GM13976 (cell line): ENCODE measurements at regions not wholly inside any gene's neighbourhood (a gene's known extent, or its start where the extent isn't known, plus 50 kb on each side); places are given as distances from the start of the nearest gene placed in this dataset.

Experiments
- DNase-seq: peaks from one replicate; pipeline ENCODE4 v3.0.0; 2012; ENCODE audit warnings: low spot score
- in situ Hi-C: fragments of 300-500 bp; cut with MboI; formaldehyde crosslinking; loops from one replicate; pipeline ENCODE4 v1.12.0; 2022; ENCODE audit warnings: low sequenced_read_pairs, mixed read lengths, inconsistent platforms; ENCODE audit not compliant: unreplicated experiment
- TF ChIP-seq, protein P1 (sequence below): IDR thresholded peaks from 2 replicates; pipeline ENCODE4 v1.5.1; 2012; ENCODE audit warnings: borderline replicate concordance, mild to moderate bottlenecking; ENCODE audit not compliant: insufficient read depth; ENCODE audit errors: extremely low read depth, missing control alignments, control extremely low read depth

DNA sequence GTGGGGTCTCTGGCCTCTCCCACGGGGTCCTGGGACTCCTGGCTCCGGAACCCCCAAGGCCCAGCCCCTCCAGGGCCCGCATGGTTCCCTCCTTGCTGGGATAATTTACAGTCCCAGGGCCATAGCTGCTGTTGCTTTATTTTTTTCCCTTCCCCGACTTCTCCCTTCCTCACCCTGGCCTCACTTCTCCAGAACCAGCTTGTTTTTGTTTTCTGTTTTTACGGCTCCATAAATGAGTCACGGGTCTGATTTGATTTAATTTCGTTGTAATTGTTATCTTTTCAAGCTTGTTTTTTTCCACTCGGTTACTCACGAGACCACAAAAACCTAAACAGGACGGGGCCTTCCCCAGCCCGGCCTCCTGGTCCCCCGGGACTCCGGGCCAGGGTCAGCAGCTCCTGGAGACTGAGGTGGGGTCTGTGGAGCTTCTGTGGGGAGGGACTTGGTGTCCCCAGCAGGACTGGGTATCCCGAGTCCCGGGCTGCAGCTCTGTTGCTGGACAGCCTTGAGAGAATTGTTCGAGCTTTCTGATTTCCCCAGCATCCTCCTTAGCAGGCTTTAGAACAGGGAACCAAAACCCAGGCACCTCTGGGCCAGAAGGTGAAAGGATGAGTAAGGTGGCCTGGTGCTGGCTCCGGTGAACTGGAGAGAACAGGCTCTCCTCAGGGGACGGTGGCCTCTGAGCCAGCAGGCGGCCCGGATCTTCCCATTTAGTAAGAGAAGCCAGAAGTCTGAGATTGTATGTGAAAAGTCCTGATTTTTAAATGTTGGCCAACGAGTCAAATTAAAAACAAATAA, 94.9 kb downstream of the CEBPB start:
- DNase-seq: peak; percentile 74
- TF ChIP-seq, protein P1, sequence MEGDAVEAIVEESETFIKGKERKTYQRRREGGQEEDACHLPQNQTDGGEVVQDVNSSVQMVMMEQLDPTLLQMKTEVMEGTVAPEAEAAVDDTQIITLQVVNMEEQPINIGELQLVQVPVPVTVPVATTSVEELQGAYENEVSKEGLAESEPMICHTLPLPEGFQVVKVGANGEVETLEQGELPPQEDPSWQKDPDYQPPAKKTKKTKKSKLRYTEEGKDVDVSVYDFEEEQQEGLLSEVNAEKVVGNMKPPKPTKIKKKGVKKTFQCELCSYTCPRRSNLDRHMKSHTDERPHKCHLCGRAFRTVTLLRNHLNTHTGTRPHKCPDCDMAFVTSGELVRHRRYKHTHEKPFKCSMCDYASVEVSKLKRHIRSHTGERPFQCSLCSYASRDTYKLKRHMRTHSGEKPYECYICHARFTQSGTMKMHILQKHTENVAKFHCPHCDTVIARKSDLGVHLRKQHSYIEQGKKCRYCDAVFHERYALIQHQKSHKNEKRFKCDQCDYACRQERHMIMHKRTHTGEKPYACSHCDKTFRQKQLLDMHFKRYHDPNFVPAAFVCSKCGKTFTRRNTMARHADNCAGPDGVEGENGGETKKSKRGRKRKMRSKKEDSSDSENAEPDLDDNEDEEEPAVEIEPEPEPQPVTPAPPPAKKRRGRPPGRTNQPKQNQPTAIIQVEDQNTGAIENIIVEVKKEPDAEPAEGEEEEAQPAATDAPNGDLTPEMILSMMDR: no peak
- in situ Hi-C loops: no loop called here

DNA sequence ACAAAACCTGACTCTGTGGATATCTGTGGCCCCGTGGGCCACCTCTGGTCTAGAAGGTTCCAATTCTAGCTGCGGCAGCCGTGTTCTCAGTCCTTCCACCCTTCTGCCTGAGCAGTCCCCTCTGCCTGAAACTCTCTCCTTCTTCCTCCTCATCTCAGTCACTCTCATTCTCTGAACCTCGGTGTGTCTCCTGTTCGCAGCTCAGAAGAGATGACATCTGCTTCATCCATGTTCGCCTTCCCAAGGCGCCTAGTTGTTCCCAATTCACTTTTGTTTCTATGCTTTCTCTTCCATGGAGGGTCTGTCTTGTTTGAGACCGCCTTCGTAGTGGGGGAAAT, 95.5 kb downstream of the CEBPB start:
- in situ Hi-C loops: no loop called here
- DNase-seq: peak; percentile 58
- TF ChIP-seq, protein P1: no peak

DNA sequence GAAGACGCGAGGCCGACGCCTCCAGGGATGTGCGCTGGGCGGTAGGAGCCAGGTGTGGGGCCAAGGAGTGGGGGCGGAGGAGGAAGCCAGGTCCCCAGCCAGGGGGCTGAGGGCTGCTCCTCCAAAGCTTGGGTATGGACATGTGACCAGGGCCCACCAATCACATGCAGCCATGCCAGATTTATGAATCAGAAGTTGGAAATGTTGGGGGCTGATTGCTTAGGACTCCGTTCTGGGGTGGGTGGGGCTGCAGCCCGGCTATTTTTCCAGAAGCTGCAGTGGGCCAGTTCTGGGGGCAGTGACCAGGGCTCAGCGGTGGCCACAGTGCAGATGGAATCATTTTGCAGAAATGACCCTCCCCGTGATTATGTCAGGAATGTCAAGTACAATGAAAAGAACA, 96.0 kb downstream of the CEBPB start:
- TF ChIP-seq, protein P1: no peak
- in situ Hi-C loops: no loop called here
- peak; percentile 79 for DNase-seq

DNA sequence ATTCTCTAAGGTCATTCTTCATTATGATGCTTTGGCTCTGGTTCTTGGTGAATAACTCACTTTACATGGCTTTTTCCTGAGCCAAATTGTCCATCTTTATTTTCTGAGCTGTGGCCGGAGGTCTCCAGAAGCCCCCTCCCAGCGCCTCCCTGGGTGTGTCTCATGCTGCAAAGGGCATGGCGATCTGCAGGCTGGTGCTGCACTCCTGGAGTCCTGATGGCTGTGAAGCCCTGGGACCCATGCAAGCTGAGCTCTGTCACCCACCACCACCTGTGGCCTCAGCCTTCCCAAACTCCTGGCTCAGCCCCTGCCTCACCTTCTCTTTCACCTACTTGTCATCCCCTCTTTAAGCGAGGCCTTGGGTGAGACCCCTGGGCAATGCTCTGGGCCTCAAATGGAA, 96.9 kb downstream of the CEBPB start:
- in situ Hi-C loops: no loop called here
- TF ChIP-seq, protein P1: no peak
- no peak for DNase-seq

DNA sequence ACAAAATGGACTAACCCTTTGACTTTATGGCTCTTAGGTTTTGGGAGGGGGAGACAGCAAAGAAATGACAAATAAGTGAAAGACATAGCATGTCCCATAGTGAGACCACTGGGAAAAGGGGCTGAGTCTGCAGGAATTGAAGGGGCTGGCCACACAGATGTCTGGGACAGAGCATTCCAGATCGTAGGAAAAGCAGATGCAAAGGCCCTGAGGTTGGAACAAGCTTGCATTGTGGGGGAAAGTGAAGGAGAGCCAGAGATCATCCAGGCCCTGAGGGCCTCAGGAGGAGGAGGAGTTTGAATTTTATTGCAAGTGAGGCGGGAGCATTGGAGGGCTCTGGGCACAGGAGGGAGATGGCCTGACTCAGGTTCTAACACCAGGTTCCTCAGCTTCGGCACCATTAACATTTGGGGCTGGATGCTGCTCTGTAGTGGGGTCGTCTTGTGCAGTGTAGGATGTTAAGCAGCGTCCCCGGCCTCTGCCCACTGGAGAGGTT, 97.5 kb downstream of the CEBPB start:
- TF ChIP-seq, protein P1: no peak
- in situ Hi-C loops: no loop called here
- no peak for DNase-seq

DNA sequence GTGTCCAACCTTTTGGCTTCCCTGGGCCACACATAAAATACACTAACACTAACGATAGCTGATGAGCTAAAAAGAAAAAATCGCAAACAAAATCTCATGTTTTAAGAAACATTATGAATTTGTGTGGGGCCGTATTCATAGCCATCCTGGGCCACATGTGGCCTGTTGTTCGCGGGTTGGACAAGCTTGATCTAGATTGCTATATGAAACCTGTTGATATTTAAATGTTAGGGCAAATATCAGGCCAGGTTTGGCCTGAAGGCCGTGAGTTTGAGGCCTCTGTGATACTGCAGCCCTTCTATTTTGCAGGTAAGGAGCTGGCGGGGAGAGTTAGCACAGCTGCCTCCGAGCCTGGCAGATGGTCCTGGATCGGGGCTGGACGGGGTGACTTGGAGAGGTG, 99.0 kb downstream of the CEBPB start:
- in situ Hi-C loops: no loop called here
- no peak for DNase-seq
- TF ChIP-seq, protein P1: no peak

DNA sequence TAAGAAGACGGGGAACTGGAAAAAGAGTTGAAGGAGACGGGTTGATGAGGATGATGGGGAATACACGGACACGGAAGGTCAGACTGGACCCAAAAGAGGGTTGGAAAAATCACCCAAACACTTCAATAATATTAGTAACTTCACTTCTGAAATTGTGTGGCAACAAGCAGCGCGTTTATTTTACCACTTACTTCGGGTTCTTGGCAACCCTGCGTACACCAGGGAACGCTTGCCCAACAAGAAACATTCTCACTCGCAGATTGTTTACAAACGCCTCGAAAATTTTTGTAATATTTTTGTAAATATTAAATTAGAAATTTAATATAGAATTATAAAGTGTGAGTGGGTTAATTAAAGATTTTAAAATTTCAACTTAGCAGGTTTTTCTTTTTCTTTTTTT, 99.5 kb downstream of the CEBPB start:
- in situ Hi-C loops: no loop called here
- TF ChIP-seq, protein P1: no peak
- DNase-seq: no peak
